Esophagus muscularis mucosa (tissue), 4 donors: ENCODE measurements at regions not wholly inside any gene's neighbourhood (a gene's known extent, or its start where the extent isn't known, plus 50 kb on each side); places are given as distances from the start of the nearest gene placed in this dataset.

Experiments used
- DNase-seq: peaks from one replicate; pipeline ENCODE4 v3.0.0-alpha.2; 2017; ENCODE audit errors: extremely low spot score
- H3K27ac ChIP-seq, 4 donors: fragments of 200-600 bp; sonication (generic); replicated peaks in 1 of 4; 1 replicate in 3 of 4; 2 replicates in 1 of 4; pipeline ENCODE4 v1.5.1; 2016 to 2019; ENCODE audit warnings: mild to moderate bottlenecking in 1 of 4
- H3K27me3 ChIP-seq, 4 donors: fragments of 200-600 bp; sonication (generic); one replicate each; pipeline versions ENCODE4 v1.5.1 to v1.6.0; 2016 to 2019
- H3K36me3 ChIP-seq, 4 donors: fragments of 200-600 bp; sonication (generic); one replicate each; pipeline ENCODE4 v1.5.1; 2016 to 2019
- H3K4me1 ChIP-seq, 4 donors: fragments of 200-600 bp; sonication (generic); one replicate each; pipeline ENCODE4 v1.5.1; 2016 to 2019
- H3K4me3 ChIP-seq, 4 donors: fragments of 200-600 bp; sonication (generic); 1 replicate in 2 of 4; 2 replicates in 2 of 4; pipeline ENCODE4 v1.5.1; 2016 to 2019; ENCODE audit warnings: mild to moderate bottlenecking in 4 of 4, moderate library complexity in 1 of 4
- H3K9me3 ChIP-seq, 4 donors: fragments of 200-600 bp; sonication (generic); 1 replicate in 3 of 4; 2 replicates in 1 of 4; pipeline ENCODE4 v1.5.1; 2016 to 2019
- CTCF ChIP-seq, 3 experiments: fragments of 200-600 bp in 2 of 3; fragments of 450-650 bp in 1 of 3; sonication (generic) in 2 of 3; IDR thresholded peaks; one replicate each; pipeline ENCODE4 v1.5.1; 2017 to 2019; ENCODE audit warnings: antibody characterized with exemption in 3 of 3, mild to moderate bottlenecking in 2 of 3, moderate library complexity in 1 of 3
- EP300 ChIP-seq: sonication (generic); formaldehyde crosslinking; IDR thresholded peaks from one replicate; pipeline ENCODE4 v1.6.1; 2017; ENCODE audit warnings: antibody characterized with exemption
- POLR2A ChIP-seq: fragments of 450-650 bp; IDR thresholded peaks from one replicate; pipeline ENCODE4 v1.6.1; 2017; ENCODE audit warnings: antibody characterized with exemption, moderate library complexity, mild to moderate bottlenecking, low read depth
- POLR2AphosphoS5 ChIP-seq, 2 donors: sonication (generic); formaldehyde crosslinking; IDR thresholded peaks; one replicate each; pipeline ENCODE4 v1.6.1; 2017; ENCODE audit warnings: antibody characterized with exemption in 2 of 2
- WGBS: methylation state at CpG from one replicate; pipeline ENCODE4 v1.1.5; 2018; 5-methylcytosine and 5-hydroxymethylcytosine counted together
- intact Hi-C: fragments of 100-400 bp; cut with DNase I; formaldehyde crosslinking; loops from one replicate; pipeline ENCODE4 v1.15.1; 2023

- no peak for TF ChIP-seq EP300
- no peak for TF ChIP-seq CTCF (IDR thresholded peaks at IDR 0.05)
- no peak for TF ChIP-seq POLR2AphosphoS5 (IDR thresholded peaks at IDR 0.05)
- no peak for TF ChIP-seq POLR2A
- Histone ChIP-seq H3K36me3 (no peaks in the 10 kb centered on the region), H3K4me3 (no peak overlapping the region), H3K27me3 (no peaks in the 10 kb centered on the region), H3K9me3 (no peaks in the 10 kb centered on the region), H3K27ac (peak overlapping the region in 1 of 4 donors; percentile 11), H3K4me1 (peaks cover 37 to 42% (median 39%) of the 10 kb centered on the region in 4 donors)
- intact Hi-C loops: no loop called here
- WGBS: 50% methylated on average over 1 of the region's 1 CpG
- DNase-seq: peak; percentile 57
Measured at GRCh38 chr3:194928227-194928626, 242.5 kb downstream of the FAM43A start.

GRCh38 chr3:194928831-194929577 is 243.3 kb downstream of the FAM43A start:
- Histone ChIP-seq H3K27me3 (no peaks in the 10 kb centered on the region), H3K9me3 (no peaks in the 10 kb centered on the region), H3K4me3 (no peak overlapping the region), H3K36me3 (no peaks in the 10 kb centered on the region), H3K27ac (peak overlapping the region in 1 of 4 donors; percentile 73), H3K4me1 (peaks cover 37 to 42% (median 39%) of the 10 kb centered on the region in 4 donors)
- 81% methylated on average over 29 of the region's 30 CpGs for WGBS
- no peak for TF ChIP-seq EP300
- peak; percentile 21 to 51 (median 28) for TF ChIP-seq CTCF (IDR thresholded peaks at IDR 0.05)
- intact Hi-C loops: no loop called here
- DNase-seq: peak; percentile 91

- H3K36me3 ChIP-seq: no peaks in the 10 kb centered on the region
- peaks cover 37 to 42% (median 39%) of the 10 kb centered on the region in 4 donors for H3K4me1 ChIP-seq
- DNase-seq: no peak
- H3K27me3 ChIP-seq: no peaks in the 10 kb centered on the region
- 83% methylated on average over 1 of the region's 1 CpG for WGBS
- peak overlapping the region in 3 of 4 donors; percentile 42 to 73 (median 61) for H3K27ac ChIP-seq
- H3K9me3 ChIP-seq: no peaks in the 10 kb centered on the region
- no peak for TF ChIP-seq POLR2A
- intact Hi-C loops: no loop called here
- H3K4me3 ChIP-seq: no peak overlapping the region
Measured at GRCh38 chr3:194929578-194929960, 243.9 kb downstream of the FAM43A start.

GRCh38 chr3:194930377-194931204 is 244.9 kb downstream of the FAM43A start:
- Histone ChIP-seq H3K27me3 (no peaks in the 10 kb centered on the region), H3K9me3 (no peaks in the 10 kb centered on the region), H3K27ac (peak overlapping the region; percentile 28 to 73 (median 61)), H3K4me1 (peaks cover 37 to 42% (median 39%) of the 10 kb centered on the region in 4 donors), H3K36me3 (no peaks in the 10 kb centered on the region), H3K4me3 (no peak overlapping the region)
- 45% methylated on average over 9 of the region's 9 CpGs for WGBS
- DNase-seq: peak; percentile 90
- TF ChIP-seq CTCF (IDR thresholded peaks at IDR 0.05): no peak
- no peak for TF ChIP-seq EP300
- peak; percentile 48 to 55 for TF ChIP-seq POLR2AphosphoS5 (IDR thresholded peaks at IDR 0.05)
- intact Hi-C loops: no loop called here

GRCh38 chr3:194931347-194931746 is 245.7 kb downstream of the FAM43A start:
- Histone ChIP-seq H3K9me3 (no peaks in the 10 kb centered on the region), H3K4me1 (peaks cover 37 to 42% (median 39%) of the 10 kb centered on the region in 4 donors), H3K27ac (peak overlapping the region; percentile 28 to 73 (median 61)), H3K27me3 (no peaks in the 10 kb centered on the region), H3K36me3 (no peaks in the 10 kb centered on the region), H3K4me3 (no peak overlapping the region)
- peak; percentile 64 for DNase-seq
- 63% methylated on average over 4 of the region's 4 CpGs for WGBS
- TF ChIP-seq POLR2AphosphoS5 (IDR thresholded peaks at IDR 0.05) (no peak), POLR2A (no peak), CTCF (IDR thresholded peaks at IDR 0.05) (no peak), EP300 (no peak)
- intact Hi-C loops: no loop called here
